ENCODE measurements at regions not wholly inside any gene's neighbourhood (a gene's known extent, or its start where the extent isn't known, plus 50 kb on each side); places are given as distances from the start of the nearest gene placed in this dataset.

GRCh38 chr6:164870164-164870563 lies 439.2 kb downstream of the C6orf118 start:
- no peak for TF ChIP-seq CTCF (IDR thresholded peaks at IDR 0.05)

- no peak for TF ChIP-seq CTCF (IDR thresholded peaks at IDR 0.05)
Observed at GRCh38 chr6:164861967-164862366, 447.4 kb downstream of the C6orf118 start.

DNA sequence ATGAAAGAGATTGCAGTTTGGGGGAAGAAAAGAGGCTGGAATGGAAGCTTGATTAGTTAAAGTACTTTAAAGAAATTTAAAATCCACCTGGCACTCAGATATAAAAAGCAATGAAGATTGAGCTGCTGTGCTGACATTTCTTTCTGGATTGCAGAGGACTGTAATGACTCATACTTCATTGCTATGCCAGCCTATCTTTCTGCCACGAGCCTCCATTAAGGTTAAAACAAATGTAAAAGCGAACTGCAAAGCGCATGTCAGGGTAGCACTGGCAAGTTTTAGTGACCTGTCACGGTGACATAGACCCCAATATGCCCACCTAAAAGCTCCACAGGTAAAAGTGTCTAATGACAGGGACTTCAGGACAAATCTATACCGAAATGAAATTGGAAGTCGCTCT lies 449.6 kb downstream of the C6orf118 start:
- no peak for TF ChIP-seq CTCF (IDR thresholded peaks at IDR 0.05)

- no peak for TF ChIP-seq CTCF (IDR thresholded peaks at IDR 0.05)
Observed at GRCh38 chr6:164856138-164856537, 453.3 kb downstream of the C6orf118 start.

- no peak for TF ChIP-seq CTCF (IDR thresholded peaks at IDR 0.05)
Observed at GRCh38 chr6:164855281-164855680, 454.1 kb downstream of the C6orf118 start.

- no peak for TF ChIP-seq CTCF (IDR thresholded peaks at IDR 0.05)
Observed at GRCh38 chr6:164854526-164854925, 454.9 kb downstream of the C6orf118 start.

DNA sequence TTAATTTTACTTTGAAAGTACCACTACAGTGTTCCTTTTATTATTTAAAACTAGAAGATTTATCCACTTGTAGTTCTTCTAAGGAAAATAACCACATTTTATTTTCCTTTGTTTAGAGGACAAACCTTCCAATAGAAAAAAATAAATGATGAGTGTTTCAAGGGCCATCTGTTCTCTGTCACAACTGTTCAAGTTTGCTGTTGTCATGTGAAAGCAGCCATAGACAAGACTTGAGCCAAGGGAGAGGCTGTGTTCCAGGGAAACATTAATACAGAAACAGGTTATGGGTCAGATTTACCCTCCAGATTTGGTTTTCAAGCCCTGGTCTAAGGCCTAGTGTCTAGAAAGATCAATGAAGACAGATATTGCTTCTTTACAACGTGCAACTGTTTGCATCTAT lies 463.6 kb downstream of the C6orf118 start:
- TF ChIP-seq CTCF (IDR thresholded peaks at IDR 0.05) = no peak

GRCh38 chr6:164842085-164842484 lies 467.3 kb downstream of the C6orf118 start:
- TF ChIP-seq CTCF (IDR thresholded peaks at IDR 0.05) = no peak
